Dendritic cell treated with granulocyte-macrophage colony-stimulating factor and Interleukin-4, amounts not matched to agents 40 ng/mL and 50 ng/mL, for 4 days (primary cell): ENCODE measurements at regions not wholly inside any gene's neighbourhood (a gene's known extent, or its start where the extent isn't known, plus 50 kb on each side); places are given as distances from the start of the nearest gene placed in this dataset.

Experiments used
- H3K27ac Mint-ChIP-seq: one replicate; pipeline ENCODE4 v1.8.0; 2022; ENCODE audit warnings: mild to moderate bottlenecking, mixed read lengths
- H3K27me3 Mint-ChIP-seq: one replicate; pipeline ENCODE4 v1.8.0; 2022; ENCODE audit warnings: mild to moderate bottlenecking, mixed read lengths
- H3K36me3 Mint-ChIP-seq: one replicate; pipeline ENCODE4 v1.8.0; 2022; ENCODE audit warnings: low read depth, mixed read lengths
- H3K4me1 Mint-ChIP-seq: one replicate; pipeline ENCODE4 v1.8.0; 2022; ENCODE audit warnings: low read depth, mixed read lengths
- H3K4me3 Mint-ChIP-seq: one replicate; pipeline ENCODE4 v1.8.0; 2022; ENCODE audit warnings: mild to moderate bottlenecking, moderate library complexity, mixed read lengths
- H3K9me3 Mint-ChIP-seq: one replicate; pipeline ENCODE4 v1.8.0; 2022; ENCODE audit warnings: mixed read lengths
- intact Hi-C: fragments of 100-400 bp; cut with micrococcal nuclease; formaldehyde crosslinking; loops from one replicate; pipeline ENCODE4 v1.15.0; 2022

GRCh38 chr7:69502358-69502757, 95.9 kb upstream of the AUTS2 start:
- intact Hi-C loops: no loop called here
- no peak overlapping the region for H3K27ac Mint-ChIP-seq
- no peak overlapping the region for H3K4me3 Mint-ChIP-seq
- H3K27me3 Mint-ChIP-seq: no peaks in the 10 kb centered on the region
- H3K36me3 Mint-ChIP-seq: no peaks in the 10 kb centered on the region
- no peaks in the 10 kb centered on the region for H3K4me1 Mint-ChIP-seq
- peaks cover 27% of the 10 kb centered on the region for H3K9me3 Mint-ChIP-seq

- no peaks in the 10 kb centered on the region for H3K27me3 Mint-ChIP-seq
- H3K4me1 Mint-ChIP-seq: no peaks in the 10 kb centered on the region
- no peak overlapping the region for H3K4me3 Mint-ChIP-seq
- intact Hi-C loops: no loop called here
- no peaks in the 10 kb centered on the region for H3K36me3 Mint-ChIP-seq
- no peak overlapping the region for H3K27ac Mint-ChIP-seq
- H3K9me3 Mint-ChIP-seq: peaks cover 7% of the 10 kb centered on the region
Measured at GRCh38 chr7:69504733-69505420, 93.4 kb upstream of the AUTS2 start.

- Mint-ChIP-seq H3K9me3 (no peaks in the 10 kb centered on the region), H3K4me1 (no peaks in the 10 kb centered on the region), H3K27ac (no peak overlapping the region), H3K4me3 (no peak overlapping the region), H3K36me3 (no peaks in the 10 kb centered on the region), H3K27me3 (no peaks in the 10 kb centered on the region)
- intact Hi-C loops: no loop called here
Measured at GRCh38 chr7:69508736-69509135, 89.5 kb upstream of the AUTS2 start.

GRCh38 chr7:69510114-69510513, 88.2 kb upstream of the AUTS2 start:
- intact Hi-C loops: no loop called here
- H3K4me3 Mint-ChIP-seq: no peak overlapping the region
- no peak overlapping the region for H3K27ac Mint-ChIP-seq
- H3K27me3 Mint-ChIP-seq: no peaks in the 10 kb centered on the region
- H3K9me3 Mint-ChIP-seq: no peaks in the 10 kb centered on the region
- H3K36me3 Mint-ChIP-seq: no peaks in the 10 kb centered on the region
- H3K4me1 Mint-ChIP-seq: no peaks in the 10 kb centered on the region

GRCh38 chr7:69515495-69516212, 82.6 kb upstream of the AUTS2 start:
- Mint-ChIP-seq H3K27me3 (no peaks in the 10 kb centered on the region), H3K9me3 (no peaks in the 10 kb centered on the region), H3K36me3 (no peaks in the 10 kb centered on the region), H3K27ac (no peak overlapping the region), H3K4me1 (no peaks in the 10 kb centered on the region), H3K4me3 (no peak overlapping the region)
- intact Hi-C loops: no loop called here

GRCh38 chr7:69516238-69516820, 81.9 kb upstream of the AUTS2 start:
- Mint-ChIP-seq H3K4me3 (no peak overlapping the region), H3K9me3 (no peaks in the 10 kb centered on the region), H3K36me3 (no peaks in the 10 kb centered on the region), H3K27me3 (no peaks in the 10 kb centered on the region), H3K4me1 (no peaks in the 10 kb centered on the region), H3K27ac (no peak overlapping the region)
- intact Hi-C loops: no loop called here

GRCh38 chr7:69517985-69518704, 80.1 kb upstream of the AUTS2 start:
- intact Hi-C loops: no loop called here
- Mint-ChIP-seq H3K4me3 (no peak overlapping the region), H3K36me3 (no peaks in the 10 kb centered on the region), H3K27ac (no peak overlapping the region), H3K9me3 (no peaks in the 10 kb centered on the region), H3K27me3 (no peaks in the 10 kb centered on the region), H3K4me1 (no peaks in the 10 kb centered on the region)

GRCh38 chr7:69518705-69519077, 79.6 kb upstream of the AUTS2 start:
- Mint-ChIP-seq H3K36me3 (no peaks in the 10 kb centered on the region), H3K4me3 (no peak overlapping the region), H3K9me3 (no peaks in the 10 kb centered on the region), H3K27ac (no peak overlapping the region), H3K4me1 (no peaks in the 10 kb centered on the region), H3K27me3 (no peaks in the 10 kb centered on the region)
- intact Hi-C loops: no loop called here

- intact Hi-C loops: no loop called here
- peaks cover 19% of the 10 kb centered on the region for H3K9me3 Mint-ChIP-seq
- no peaks in the 10 kb centered on the region for H3K36me3 Mint-ChIP-seq
- H3K27ac Mint-ChIP-seq: no peak overlapping the region
- H3K4me1 Mint-ChIP-seq: no peaks in the 10 kb centered on the region
- no peaks in the 10 kb centered on the region for H3K27me3 Mint-ChIP-seq
- H3K4me3 Mint-ChIP-seq: no peak overlapping the region
Measured at GRCh38 chr7:69526570-69526969, 71.7 kb upstream of the AUTS2 start.

- H3K4me3 Mint-ChIP-seq: no peak overlapping the region
- H3K9me3 Mint-ChIP-seq: peaks cover 19% of the 10 kb centered on the region
- H3K4me1 Mint-ChIP-seq: no peaks in the 10 kb centered on the region
- H3K27me3 Mint-ChIP-seq: no peaks in the 10 kb centered on the region
- H3K36me3 Mint-ChIP-seq: no peaks in the 10 kb centered on the region
- intact Hi-C loops: no loop called here
- no peak overlapping the region for H3K27ac Mint-ChIP-seq
Measured at GRCh38 chr7:69527706-69528105, 70.6 kb upstream of the AUTS2 start.

- H3K4me1 Mint-ChIP-seq: no peaks in the 10 kb centered on the region
- H3K36me3 Mint-ChIP-seq: no peaks in the 10 kb centered on the region
- H3K4me3 Mint-ChIP-seq: no peak overlapping the region
- no peaks in the 10 kb centered on the region for H3K27me3 Mint-ChIP-seq
- H3K9me3 Mint-ChIP-seq: peaks cover 3% of the 10 kb centered on the region
- intact Hi-C loops: no loop called here
- H3K27ac Mint-ChIP-seq: no peak overlapping the region
Measured at GRCh38 chr7:69531050-69531449, 67.2 kb upstream of the AUTS2 start.

- peaks cover under 1% of the 10 kb centered on the region for H3K27me3 Mint-ChIP-seq
- no peak overlapping the region for H3K27ac Mint-ChIP-seq
- H3K9me3 Mint-ChIP-seq: no peaks in the 10 kb centered on the region
- H3K4me3 Mint-ChIP-seq: no peak overlapping the region
- intact Hi-C loops: no loop called here
- H3K4me1 Mint-ChIP-seq: no peaks in the 10 kb centered on the region
- no peaks in the 10 kb centered on the region for H3K36me3 Mint-ChIP-seq
Measured at GRCh38 chr7:69534461-69535041, 63.7 kb upstream of the AUTS2 start.

GRCh38 chr7:69537691-69538090, 60.6 kb upstream of the AUTS2 start:
- intact Hi-C loops: no loop called here
- H3K4me3 Mint-ChIP-seq: no peak overlapping the region
- H3K4me1 Mint-ChIP-seq: no peaks in the 10 kb centered on the region
- peaks cover 3% of the 10 kb centered on the region for H3K27me3 Mint-ChIP-seq
- H3K36me3 Mint-ChIP-seq: no peaks in the 10 kb centered on the region
- peaks cover 7% of the 10 kb centered on the region for H3K9me3 Mint-ChIP-seq
- no peak overlapping the region for H3K27ac Mint-ChIP-seq

- Mint-ChIP-seq H3K4me3 (no peak overlapping the region), H3K9me3 (peaks cover 7% of the 10 kb centered on the region), H3K4me1 (no peaks in the 10 kb centered on the region), H3K27me3 (peaks cover 3% of the 10 kb centered on the region), H3K27ac (no peak overlapping the region), H3K36me3 (no peaks in the 10 kb centered on the region)
- intact Hi-C loops: no loop called here
Measured at GRCh38 chr7:69539531-69539930, 58.7 kb upstream of the AUTS2 start.
